ENCODE measurements at regions not wholly inside any gene's neighbourhood (a gene's known extent, or its start where the extent isn't known, plus 50 kb on each side); places are given as distances from the start of the nearest gene placed in this dataset.

DNA sequence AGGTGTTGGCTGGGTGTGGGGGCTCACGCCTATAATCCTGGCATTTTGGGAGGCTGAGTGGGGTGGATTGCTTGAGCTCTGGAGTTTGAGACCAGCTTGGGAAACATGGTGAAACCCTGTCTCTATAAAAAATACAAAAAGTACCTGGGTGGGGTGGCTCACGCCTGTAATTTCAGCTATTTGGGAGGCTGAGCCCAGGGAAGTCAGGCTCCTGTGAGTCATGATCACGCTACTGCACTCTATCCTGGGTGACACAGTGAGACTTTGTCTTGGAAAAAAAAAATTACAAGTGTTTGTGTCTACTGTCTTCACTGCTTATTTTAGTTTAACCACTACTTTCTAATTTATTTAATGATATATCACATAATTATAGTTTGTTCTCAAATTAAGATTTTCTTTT, 62.7 kb upstream of the DOCK10 start:
- TF ChIP-seq, protein P1, sequence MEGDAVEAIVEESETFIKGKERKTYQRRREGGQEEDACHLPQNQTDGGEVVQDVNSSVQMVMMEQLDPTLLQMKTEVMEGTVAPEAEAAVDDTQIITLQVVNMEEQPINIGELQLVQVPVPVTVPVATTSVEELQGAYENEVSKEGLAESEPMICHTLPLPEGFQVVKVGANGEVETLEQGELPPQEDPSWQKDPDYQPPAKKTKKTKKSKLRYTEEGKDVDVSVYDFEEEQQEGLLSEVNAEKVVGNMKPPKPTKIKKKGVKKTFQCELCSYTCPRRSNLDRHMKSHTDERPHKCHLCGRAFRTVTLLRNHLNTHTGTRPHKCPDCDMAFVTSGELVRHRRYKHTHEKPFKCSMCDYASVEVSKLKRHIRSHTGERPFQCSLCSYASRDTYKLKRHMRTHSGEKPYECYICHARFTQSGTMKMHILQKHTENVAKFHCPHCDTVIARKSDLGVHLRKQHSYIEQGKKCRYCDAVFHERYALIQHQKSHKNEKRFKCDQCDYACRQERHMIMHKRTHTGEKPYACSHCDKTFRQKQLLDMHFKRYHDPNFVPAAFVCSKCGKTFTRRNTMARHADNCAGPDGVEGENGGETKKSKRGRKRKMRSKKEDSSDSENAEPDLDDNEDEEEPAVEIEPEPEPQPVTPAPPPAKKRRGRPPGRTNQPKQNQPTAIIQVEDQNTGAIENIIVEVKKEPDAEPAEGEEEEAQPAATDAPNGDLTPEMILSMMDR (optimal IDR thresholded peaks at IDR 0.05 in 1 of 3, IDR thresholded peaks at IDR 0.05 in 1 of 3, conservative IDR thresholded peaks at IDR 0.05 in 1 of 3; ENCODE audit: extremely low read depth in 1 of 3, insufficient read depth in 2 of 3, low read length in 3 of 3), result no peak
- TF ChIP-seq EZH2 (IDR thresholded peaks at IDR 0.05; ENCODE audit: low read length), result no peak

Measured in keratinocyte (primary cell).